Nucleus accumbens (tissue), 56 donors: ENCODE measurements at regions not wholly inside any gene's neighbourhood (a gene's known extent, or its start where the extent isn't known, plus 50 kb on each side); places are given as distances from the start of the nearest gene placed in this dataset.
"Not testable (repeated sequence)": the region's sequence is repeated elsewhere in the genome, so short reads cannot be mapped to it uniquely, and the experiment has no call there.

ENCODE experiments used
- DNase-seq, 56 donors: peaks; one replicate each; lab custom pipeline; 2025; lab: John Stamatoyannopoulos, UW

GRCh38 chr2:100699131-100699530 is 120.8 kb upstream of the NPAS2 start:
- DNase-seq = no peak

GRCh38 chr2:100702438-100703109 is 117.4 kb upstream of the NPAS2 start:
- no peak for DNase-seq

- DNase-seq = no peak
Measured at GRCh38 chr2:100703213-100703612, 116.7 kb upstream of the NPAS2 start.

- DNase-seq = no peak
Measured at GRCh38 chr2:100703739-100704138, 116.2 kb upstream of the NPAS2 start.

DNA sequence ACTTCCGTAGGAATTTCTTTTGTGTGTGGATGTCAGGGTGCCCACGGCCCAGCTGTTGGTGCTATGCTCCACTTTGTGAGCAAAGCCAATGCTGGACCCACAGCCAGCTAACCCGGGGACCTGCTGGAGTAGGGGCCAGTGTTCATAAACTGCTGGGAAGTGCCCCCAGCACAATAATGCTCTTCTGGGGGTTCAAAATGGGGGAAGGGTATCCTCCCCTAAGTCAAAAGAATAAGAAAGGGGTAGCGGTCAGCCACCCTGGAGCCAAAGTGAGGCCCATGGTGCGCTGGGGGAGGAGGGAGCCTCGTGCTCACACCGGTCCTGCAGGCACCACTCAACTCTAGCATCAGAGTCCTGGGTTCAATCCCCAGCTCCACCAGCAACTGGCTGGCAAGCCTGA is 115.8 kb upstream of the NPAS2 start:
- DNase-seq = no peak

GRCh38 chr2:100704711-100705110 is 115.2 kb upstream of the NPAS2 start:
- DNase-seq = no peak

DNA sequence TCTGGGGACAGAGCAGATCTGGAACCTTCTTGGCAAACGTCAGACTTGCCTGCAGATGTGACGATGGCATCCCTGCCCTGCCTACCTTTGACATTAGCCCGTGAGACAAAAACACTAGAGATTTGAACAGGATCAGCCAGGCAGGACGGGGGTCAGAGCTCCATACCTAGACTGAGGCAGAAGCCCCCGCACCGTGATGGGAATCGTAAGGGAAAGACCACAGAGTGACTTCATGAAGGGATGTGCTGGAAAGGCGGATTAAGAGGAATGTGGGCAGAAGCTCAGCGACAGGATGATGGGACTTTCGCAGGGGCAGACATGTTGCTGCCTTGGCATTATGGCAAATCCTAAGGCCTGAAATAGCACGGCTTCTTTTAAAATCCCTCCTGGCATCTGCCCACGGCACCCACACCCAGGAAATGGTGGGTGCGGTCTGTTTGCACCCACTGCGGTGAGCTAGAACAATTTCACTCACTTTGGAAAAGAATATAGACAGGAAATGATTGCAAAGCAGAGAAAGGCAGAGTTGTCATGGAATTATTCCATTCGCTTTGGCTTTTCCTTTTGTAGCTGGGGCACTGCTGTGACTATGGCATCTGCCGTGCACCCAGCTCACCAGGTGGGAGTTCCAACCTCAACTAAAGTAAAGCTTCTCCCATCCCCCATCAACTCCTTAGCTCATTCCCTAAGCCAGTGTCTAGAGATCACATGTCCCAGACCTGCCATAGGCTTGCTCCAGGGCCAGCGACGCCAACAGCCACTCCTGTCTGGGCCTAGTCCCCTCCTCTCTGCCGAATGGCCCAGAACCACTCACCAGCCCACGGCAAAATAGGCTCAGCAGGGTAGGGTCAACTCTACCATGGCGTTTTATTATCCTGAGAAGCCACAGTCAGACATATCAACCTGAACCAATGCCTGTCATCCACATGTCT is 112.7 kb upstream of the NPAS2 start:
- DNase-seq = peak in 29 of 56 donors; percentile 9 to 70 (median 37)

- no peak for DNase-seq
Measured at GRCh38 chr2:100708333-100708732, 111.6 kb upstream of the NPAS2 start.

DNA sequence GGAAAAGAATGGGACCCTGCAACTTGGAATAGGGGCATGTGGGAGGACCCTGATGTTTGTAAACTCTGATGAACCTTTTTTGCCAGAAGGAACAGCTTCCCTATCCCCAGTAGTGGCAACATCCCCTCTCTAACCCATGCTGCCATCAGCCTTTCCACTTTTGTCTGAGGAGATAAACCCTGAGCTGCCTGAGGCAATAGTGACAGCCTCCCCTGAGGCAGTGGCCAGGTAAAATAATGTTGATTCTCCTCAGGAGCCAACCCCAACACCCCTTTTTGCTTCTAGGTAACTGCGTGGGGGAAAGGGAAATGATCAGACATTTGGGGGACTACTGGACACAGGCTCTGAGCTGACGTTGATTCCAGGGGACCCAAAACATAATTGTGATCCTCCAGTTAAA is 106.8 kb upstream of the NPAS2 start:
- no peak for DNase-seq

DNA sequence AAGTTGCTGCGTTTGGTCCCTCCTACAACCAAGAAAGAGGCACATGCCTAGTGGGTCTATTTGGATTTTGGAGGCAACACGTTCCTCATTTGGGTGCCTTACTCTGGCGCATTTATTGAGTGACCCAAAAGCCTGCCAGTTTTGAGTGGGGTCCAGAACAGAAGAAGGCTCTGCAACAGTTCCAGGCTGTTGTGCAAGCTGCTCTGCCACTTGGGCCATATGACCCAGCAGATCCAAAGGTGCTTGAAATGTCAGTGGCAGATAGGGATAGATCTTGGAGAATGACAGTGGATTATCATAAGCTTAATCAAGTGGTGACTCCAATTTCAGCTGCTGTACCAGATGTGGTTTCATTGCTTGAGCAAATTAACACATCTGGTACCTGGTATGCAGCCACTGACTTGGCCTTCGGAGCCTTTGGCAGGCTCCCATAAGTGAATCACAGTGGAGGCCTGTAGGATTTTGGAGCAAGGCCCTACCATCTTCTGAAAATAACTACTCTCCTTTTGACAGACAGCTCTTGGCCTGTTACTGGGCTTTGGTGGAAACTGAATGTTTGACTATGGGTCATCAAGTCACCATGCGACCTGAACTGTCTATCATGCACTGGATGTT is 105.4 kb upstream of the NPAS2 start:
- DNase-seq = not testable (repeated sequence)

DNA sequence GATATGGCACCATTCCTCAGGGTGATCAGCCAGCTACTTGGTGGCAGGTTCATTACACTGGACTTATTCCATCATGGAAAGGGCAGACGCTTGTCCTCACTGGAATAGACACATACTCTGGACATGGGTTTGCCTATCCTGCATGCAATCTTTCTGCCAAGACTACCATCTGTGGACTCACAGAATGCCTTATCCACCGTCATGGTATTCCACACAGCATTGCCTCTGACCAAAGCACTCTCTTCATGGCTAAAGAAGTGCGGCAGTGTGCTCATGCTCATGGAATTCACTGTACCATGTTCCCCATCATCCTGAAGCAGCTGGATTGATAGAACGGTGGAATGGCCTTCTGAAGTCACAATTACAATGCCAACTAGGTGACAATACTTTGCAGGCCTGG is 104.1 kb upstream of the NPAS2 start:
- DNase-seq = not testable (repeated sequence)

GRCh38 chr2:100716581-100716980 is 103.4 kb upstream of the NPAS2 start:
- no peak for DNase-seq

DNA sequence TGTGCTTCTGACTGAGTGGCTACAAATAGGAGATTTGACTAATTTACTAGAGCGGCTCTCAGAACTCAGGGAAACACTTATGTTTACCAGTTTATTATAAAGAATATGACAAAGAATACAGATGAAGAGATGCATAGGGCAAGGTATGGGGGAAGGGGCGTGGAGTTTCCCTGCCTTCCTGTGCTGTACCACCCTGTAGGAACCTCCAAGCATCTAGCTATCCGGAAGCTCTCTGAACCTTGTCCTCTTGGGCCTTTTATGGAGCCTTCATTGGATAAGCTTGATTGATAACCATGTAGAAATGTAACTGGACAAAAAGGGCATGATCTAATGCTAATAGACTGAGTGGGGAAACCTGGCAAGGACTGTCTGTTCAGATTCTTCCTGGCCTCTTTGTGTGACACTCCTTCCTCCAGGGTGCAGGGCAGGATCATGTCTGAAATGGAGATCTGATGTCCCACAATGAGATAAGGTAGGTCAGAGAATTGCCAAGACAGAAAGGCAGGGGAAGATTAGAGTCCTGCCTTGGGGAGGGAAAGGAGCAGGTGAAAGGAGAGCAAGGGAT is 101.8 kb upstream of the NPAS2 start:
- DNase-seq = no peak

DNA sequence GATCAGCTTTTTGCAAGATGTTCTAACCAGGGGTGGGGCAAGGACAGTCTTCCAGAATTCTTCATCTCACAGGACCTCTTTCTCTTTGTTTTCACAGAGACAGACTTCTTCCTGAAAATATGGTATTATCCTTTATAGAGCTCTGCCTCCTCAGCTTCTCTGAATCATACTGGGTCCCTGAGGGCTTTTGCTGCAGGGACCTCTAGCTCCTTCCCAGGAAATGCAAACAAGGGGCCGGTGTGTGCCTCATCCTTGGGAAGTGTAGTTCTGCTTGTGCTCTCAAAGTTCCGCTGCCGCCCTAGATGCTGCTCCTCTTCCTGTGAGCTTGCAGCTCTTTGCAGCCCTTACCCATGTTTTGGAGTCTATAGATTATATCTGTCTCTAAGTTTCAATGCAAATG is 99.5 kb upstream of the NPAS2 start:
- no peak for DNase-seq

GRCh38 chr2:100721693-100722092 is 98.2 kb upstream of the NPAS2 start:
- DNase-seq = no peak

GRCh38 chr2:100722125-100722524 is 97.8 kb upstream of the NPAS2 start:
- DNase-seq = no peak

GRCh38 chr2:100726866-100727265 is 93.1 kb upstream of the NPAS2 start:
- DNase-seq = no peak

DNA sequence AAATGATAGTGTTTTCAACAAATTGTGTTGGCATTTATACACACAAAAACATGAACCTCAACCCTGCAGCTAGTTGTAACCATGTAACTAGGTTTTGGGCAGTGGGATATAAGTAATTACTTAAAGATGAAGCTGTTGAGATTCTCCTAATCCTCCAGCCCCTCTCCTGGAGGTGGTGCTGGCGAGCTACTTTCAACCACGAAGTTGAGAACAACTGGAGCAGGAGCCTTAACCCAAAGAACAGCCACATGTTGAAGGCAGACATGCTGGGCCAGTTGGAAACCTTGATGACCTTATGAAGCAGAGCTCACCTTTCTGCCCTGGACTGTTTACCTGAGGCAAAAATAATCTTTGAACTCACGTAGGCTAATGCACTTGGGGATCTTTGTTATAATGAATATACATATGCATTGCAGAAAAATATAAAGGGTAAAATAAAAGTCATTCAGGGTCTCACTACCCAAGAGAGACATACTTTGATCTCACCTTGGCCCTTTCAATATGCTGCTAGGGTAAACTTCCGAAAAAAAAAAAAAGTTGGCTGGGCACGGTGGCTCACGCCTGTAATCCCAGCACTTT is 89.6 kb upstream of the NPAS2 start:
- peak in 1 of 56 donors; percentile 13 for DNase-seq

DNA sequence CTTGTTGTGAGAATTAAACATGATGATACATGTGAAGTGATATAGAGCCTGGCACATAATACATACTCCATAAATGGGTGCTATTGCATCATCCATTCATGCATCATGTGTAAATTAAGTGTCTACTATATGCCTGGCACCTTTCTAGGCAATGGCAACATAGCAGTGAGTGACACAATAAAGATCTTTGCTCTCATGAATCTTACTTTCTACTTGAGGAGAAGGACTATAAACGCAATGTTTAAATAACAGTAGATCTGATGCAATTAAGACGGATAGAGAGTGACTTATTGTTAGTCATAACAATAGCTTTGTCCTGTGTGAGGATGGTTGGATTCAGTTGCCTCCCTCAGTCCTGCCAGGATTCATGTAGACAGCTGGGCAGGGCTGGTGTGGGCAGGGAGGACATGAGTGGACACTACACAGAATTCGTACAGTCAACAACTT is 88.4 kb upstream of the NPAS2 start:
- no peak for DNase-seq

DNA sequence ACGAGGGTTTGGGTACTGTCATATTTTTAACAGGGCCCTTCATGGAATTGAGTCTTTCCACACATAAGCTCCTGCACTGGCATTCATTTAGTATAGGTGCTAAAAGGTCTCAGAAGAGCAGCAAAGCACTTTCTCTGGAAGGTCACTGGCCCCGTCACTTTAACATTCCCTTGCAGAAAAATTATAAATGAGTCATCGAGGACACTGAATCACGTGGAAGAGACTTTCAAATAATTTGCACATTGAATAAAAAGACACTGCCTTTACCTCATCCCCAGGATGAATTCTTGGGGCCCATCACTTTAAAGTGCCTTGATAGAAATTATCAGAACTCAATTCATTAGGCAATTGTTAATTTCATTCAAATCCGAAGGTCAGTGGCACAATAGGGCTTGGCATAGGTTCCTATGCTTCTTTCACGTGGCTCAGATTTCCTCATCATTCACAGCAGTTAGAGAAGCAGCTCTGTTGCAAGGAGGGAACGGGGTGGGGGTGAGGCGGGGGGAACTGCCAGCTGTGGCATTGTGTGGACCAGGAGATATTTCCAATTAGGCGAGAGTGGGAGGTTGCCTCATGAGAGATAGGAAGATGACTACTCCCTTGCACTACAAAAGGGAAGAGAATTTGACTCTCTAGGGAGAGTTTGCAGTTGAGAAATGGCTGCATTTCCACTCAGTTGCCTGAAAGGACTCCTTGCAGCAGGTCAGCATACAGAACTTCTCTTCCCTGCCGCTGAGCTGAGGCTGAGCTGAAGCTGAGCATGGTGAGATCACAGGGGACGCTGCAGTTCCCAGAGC is 86.3 kb upstream of the NPAS2 start:
- DNase-seq = no peak
